Daoy (cell line): ENCODE measurements at regions not wholly inside any gene's neighbourhood (a gene's known extent, or its start where the extent isn't known, plus 50 kb on each side); places are given as distances from the start of the nearest gene placed in this dataset.
A peak's percentile ranks its signal among the peaks of the same experiment; 100 is the strongest.
"Not testable (repeated sequence)": the region's sequence is repeated elsewhere in the genome, so short reads cannot be mapped to it uniquely, and the experiment has no call there.

Experiments used
- DNase-seq: peaks from one replicate; pipeline ENCODE4 v3.0.0-alpha.2; 2015; ENCODE audit warnings: low read depth

GRCh38 chr6:6970851-6971250, 136.9 kb upstream of the RREB1 start:
- DNase-seq: no peak

- no peak for DNase-seq
Measured at GRCh38 chr6:6971369-6971768, 136.4 kb upstream of the RREB1 start.

GRCh38 chr6:6972456-6972855, 135.3 kb upstream of the RREB1 start:
- DNase-seq: peak; percentile 88

- no peak for DNase-seq
Measured at GRCh38 chr6:6973721-6974120, 134.0 kb upstream of the RREB1 start.

- DNase-seq: no peak
Measured at GRCh38 chr6:6975459-6976111, 132.2 kb upstream of the RREB1 start.

GRCh38 chr6:6976193-6976592, 131.6 kb upstream of the RREB1 start:
- DNase-seq: no peak

GRCh38 chr6:6978731-6979130, 129.0 kb upstream of the RREB1 start:
- DNase-seq: no peak

- no peak for DNase-seq
Measured at GRCh38 chr6:6980999-6981597, 126.7 kb upstream of the RREB1 start.

GRCh38 chr6:6981681-6982322, 126.0 kb upstream of the RREB1 start:
- no peak for DNase-seq

- DNase-seq: no peak
Measured at GRCh38 chr6:6982663-6983062, 125.1 kb upstream of the RREB1 start.

- DNase-seq: no peak
Measured at GRCh38 chr6:6984585-6985366, 123.0 kb upstream of the RREB1 start.

GRCh38 chr6:6986344-6986743, 121.4 kb upstream of the RREB1 start:
- no peak for DNase-seq

GRCh38 chr6:6987749-6988148, 120.0 kb upstream of the RREB1 start:
- no peak for DNase-seq

GRCh38 chr6:6990059-6990458, 117.7 kb upstream of the RREB1 start:
- not testable (repeated sequence) for DNase-seq

GRCh38 chr6:6993503-6994237, 114.1 kb upstream of the RREB1 start:
- no peak for DNase-seq

- no peak for DNase-seq
Measured at GRCh38 chr6:6994796-6995195, 113.0 kb upstream of the RREB1 start.

- DNase-seq: no peak
Measured at GRCh38 chr6:6995328-6995727, 112.4 kb upstream of the RREB1 start.

- DNase-seq: no peak
Measured at GRCh38 chr6:6996124-6996523, 111.6 kb upstream of the RREB1 start.

- DNase-seq: no peak
Measured at GRCh38 chr6:6997263-6998193, 110.2 kb upstream of the RREB1 start.

- no peak for DNase-seq
Measured at GRCh38 chr6:6998194-6998569, 109.6 kb upstream of the RREB1 start.
